DND-41 (cell line): ENCODE measurements at regions not wholly inside any gene's neighbourhood (a gene's known extent, or its start where the extent isn't known, plus 50 kb on each side); places are given as distances from the start of the nearest gene placed in this dataset.

ENCODE experiments used
- CTCF ChIP-seq: IDR thresholded peaks from 2 replicates; pipeline ENCODE4 v1.5.1; 2012; ENCODE audit warnings: borderline replicate concordance, low read length, moderate library complexity, mild to moderate bottlenecking; ENCODE audit not compliant: poor library complexity, severe bottlenecking; ENCODE audit errors: extremely low read depth
- EZH2 ChIP-seq: IDR thresholded peaks from 3 replicates; pipeline ENCODE4 v1.6.1; 2012; ENCODE audit warnings: borderline replicate concordance, low read depth, mild to moderate bottlenecking, moderate library complexity, low read length, inconsistent platforms; ENCODE audit not compliant: severe bottlenecking

GRCh38 chr12:105654606-105655005 is 324.1 kb downstream of the C12orf75 start:
- TF ChIP-seq EZH2 (no peak), CTCF (no peak)
